Right atrium auricular region (tissue), 2 donors: ENCODE measurements at regions not wholly inside any gene's neighbourhood (a gene's known extent, or its start where the extent isn't known, plus 50 kb on each side); places are given as distances from the start of the nearest gene placed in this dataset.

Experiments
- DNase-seq: peaks from one replicate; pipeline ENCODE4 v3.0.0-alpha.2; 2019; ENCODE audit warnings: low spot score
- H3K27ac ChIP-seq, 2 donors: fragments of 200-600 bp; sonication (generic); 1 replicate in 1 of 2; 2 replicates in 1 of 2; pipeline ENCODE4 v1.5.1; 2016 to 2019
- H3K27me3 ChIP-seq, 2 donors: fragments of 200-600 bp; sonication (generic); one replicate each; pipeline versions ENCODE4 v1.5.1 to v1.6.0; 2017 to 2019
- H3K36me3 ChIP-seq: fragments of 200-600 bp; sonication (generic); one replicate; pipeline ENCODE4 v1.5.1; 2016
- H3K4me1 ChIP-seq, 2 donors: fragments of 200-600 bp; sonication (generic); one replicate each; pipeline versions ENCODE4 v1.5.1 to v1.6.0; 2017 to 2019
- H3K4me3 ChIP-seq, 2 donors: fragments of 200-600 bp; sonication (generic); 1 replicate in 1 of 2; 2 replicates in 1 of 2; pipeline ENCODE4 v1.5.1; 2017 to 2019; ENCODE audit warnings: mild to moderate bottlenecking in 1 of 2, moderate library complexity in 1 of 2
- H3K9me3 ChIP-seq, 2 donors: fragments of 200-600 bp; sonication (generic); one replicate each; pipeline ENCODE4 v1.5.1; 2019
- TF ChIP-seq, protein P1 (sequence below), 2 donors: fragments of 200-600 bp; sonication (generic); IDR thresholded peaks; one replicate each; pipeline ENCODE4 v1.5.1; 2019; ENCODE audit warnings: antibody characterized with exemption in 2 of 2

DNA sequence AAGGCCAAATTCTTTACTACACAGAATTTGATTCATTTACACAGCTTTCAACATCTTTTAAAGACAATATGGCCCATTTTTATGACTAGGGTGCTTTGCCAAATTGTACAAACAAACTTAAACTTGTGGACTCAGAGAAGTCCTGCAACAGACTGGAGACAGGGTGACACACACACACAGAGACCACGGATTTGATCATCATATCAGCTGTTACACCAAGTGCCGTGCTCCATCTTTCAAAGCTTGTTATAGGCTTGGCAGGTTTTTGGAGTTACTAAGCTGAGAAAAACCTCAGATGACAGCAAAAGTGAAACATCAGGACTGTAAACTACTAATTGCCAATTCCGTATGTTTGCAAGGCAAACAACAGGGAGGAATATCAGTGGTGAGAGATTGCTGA, 811.7 kb downstream of the GALC start:
- Histone ChIP-seq H3K4me3 (no peak overlapping the region), H3K9me3 (no peaks in the 10 kb centered on the region), H3K27me3 (no peaks in the 10 kb centered on the region), H3K36me3 (no peaks in the 10 kb centered on the region), H3K4me1 (no peaks in the 10 kb centered on the region), H3K27ac (no peak overlapping the region)
- TF ChIP-seq, protein P1, sequence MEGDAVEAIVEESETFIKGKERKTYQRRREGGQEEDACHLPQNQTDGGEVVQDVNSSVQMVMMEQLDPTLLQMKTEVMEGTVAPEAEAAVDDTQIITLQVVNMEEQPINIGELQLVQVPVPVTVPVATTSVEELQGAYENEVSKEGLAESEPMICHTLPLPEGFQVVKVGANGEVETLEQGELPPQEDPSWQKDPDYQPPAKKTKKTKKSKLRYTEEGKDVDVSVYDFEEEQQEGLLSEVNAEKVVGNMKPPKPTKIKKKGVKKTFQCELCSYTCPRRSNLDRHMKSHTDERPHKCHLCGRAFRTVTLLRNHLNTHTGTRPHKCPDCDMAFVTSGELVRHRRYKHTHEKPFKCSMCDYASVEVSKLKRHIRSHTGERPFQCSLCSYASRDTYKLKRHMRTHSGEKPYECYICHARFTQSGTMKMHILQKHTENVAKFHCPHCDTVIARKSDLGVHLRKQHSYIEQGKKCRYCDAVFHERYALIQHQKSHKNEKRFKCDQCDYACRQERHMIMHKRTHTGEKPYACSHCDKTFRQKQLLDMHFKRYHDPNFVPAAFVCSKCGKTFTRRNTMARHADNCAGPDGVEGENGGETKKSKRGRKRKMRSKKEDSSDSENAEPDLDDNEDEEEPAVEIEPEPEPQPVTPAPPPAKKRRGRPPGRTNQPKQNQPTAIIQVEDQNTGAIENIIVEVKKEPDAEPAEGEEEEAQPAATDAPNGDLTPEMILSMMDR (IDR thresholded peaks at IDR 0.05): no peak
- no peak for DNase-seq

DNA sequence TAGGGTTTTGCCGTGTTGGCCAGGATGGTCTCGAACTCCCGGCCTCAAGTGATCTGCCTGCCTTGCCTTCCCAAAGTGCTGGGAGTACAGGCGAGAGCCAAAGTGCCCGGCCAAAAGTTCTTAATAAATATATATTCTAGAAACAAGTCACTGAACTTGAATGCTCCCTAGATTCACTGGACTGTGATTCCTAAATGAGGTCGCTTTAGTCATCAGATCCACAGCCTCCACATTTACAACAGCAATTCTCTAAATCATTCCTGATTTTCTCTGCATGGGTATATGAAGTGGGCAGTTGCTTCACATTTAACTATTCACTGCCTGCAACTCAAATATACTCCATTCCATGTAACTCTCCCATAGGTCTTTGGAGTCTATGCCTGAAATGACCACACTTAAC, 813.0 kb downstream of the GALC start:
- no peak for DNase-seq
- no peak overlapping the region for H3K4me3 ChIP-seq
- H3K27me3 ChIP-seq: no peaks in the 10 kb centered on the region
- no peaks in the 10 kb centered on the region for H3K9me3 ChIP-seq
- TF ChIP-seq, protein P1 (IDR thresholded peaks at IDR 0.05): no peak
- H3K36me3 ChIP-seq: no peaks in the 10 kb centered on the region
- no peaks in the 10 kb centered on the region for H3K4me1 ChIP-seq
- H3K27ac ChIP-seq: no peak overlapping the region

DNA sequence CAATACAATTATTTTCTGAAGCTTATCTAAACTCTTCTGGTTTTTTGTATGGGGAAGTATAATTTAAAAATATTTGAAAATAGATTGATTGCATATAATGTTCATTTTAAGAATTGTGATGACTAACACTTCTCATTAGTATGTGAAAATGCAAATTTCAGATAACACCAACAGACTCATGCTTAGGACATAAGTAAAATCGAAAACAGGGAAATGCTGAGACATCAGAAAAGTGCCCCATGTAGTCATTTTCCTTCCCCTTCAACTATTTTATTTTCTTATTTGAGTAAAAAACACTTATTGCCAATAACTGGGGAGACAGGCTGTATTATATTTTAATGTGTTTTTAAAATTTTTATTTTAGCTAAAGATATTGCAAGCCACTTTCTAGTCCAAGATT, 814.7 kb downstream of the GALC start:
- TF ChIP-seq, protein P1 (IDR thresholded peaks at IDR 0.05): no peak
- Histone ChIP-seq H3K27me3 (no peaks in the 10 kb centered on the region), H3K4me1 (no peaks in the 10 kb centered on the region), H3K9me3 (no peaks in the 10 kb centered on the region), H3K36me3 (no peaks in the 10 kb centered on the region), H3K27ac (no peak overlapping the region), H3K4me3 (no peak overlapping the region)
- DNase-seq: no peak

DNA sequence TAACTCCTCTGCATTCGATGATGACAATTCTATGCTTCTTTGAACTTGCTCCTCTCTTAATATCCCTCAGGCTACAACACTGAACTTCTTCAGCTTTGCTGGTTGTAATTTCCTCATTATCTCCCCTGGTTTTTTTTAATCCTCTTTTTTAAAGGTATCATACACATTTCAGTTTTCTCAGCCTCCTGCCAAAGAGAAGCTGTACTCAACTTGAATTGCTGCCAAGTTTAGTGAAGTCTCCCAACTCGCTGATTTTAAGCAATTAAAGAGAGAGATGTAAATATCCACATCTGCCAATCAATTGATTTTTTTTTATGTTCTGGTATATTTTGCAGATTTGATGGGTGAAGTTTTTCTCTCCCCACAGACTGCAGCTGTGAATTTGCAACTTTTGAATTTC, 817.8 kb downstream of the GALC start:
- Histone ChIP-seq H3K27me3 (no peaks in the 10 kb centered on the region), H3K4me1 (no peaks in the 10 kb centered on the region), H3K27ac (no peak overlapping the region), H3K4me3 (no peak overlapping the region), H3K36me3 (no peaks in the 10 kb centered on the region), H3K9me3 (no peaks in the 10 kb centered on the region)
- TF ChIP-seq, protein P1 (IDR thresholded peaks at IDR 0.05): no peak
- no peak for DNase-seq

DNA sequence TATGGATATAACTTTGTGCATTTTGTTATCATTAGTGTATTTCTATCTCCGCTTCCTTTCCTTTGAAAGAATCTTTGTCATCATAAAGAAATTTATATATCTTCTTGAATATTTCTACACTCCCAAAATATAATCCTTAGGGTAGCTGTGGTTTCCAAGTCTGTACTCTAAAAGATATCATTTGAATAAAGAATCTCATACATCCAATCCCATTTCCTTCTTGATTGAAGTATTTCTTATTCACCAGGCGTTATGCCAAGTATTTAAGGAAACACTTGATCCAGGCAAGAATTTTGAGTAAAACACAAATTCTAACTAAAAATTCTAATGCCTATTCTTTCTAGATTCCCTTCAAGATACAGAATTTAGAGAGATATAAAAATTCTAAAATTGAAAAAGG, 821.8 kb downstream of the GALC start:
- DNase-seq: no peak
- no peaks in the 10 kb centered on the region for H3K9me3 ChIP-seq
- H3K36me3 ChIP-seq: no peaks in the 10 kb centered on the region

DNA sequence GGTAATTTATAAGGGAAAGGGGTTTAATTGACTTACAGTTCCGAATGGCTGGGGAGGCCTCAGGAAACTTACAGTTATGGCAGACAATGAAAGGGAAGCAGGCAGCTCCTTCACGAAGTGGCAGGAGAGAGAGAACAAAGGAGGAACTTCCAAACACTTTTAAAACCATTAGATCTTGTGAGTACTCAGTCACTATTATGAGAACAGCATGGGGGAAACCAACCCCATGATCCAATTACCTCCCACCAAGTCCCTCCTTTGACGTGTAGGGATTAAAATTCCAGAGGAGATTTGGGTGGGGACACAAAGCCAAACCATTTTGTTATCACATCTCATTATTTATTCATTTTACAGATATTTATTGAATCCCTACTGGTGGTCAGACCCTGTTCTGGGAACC, 822.8 kb downstream of the GALC start:
- Histone ChIP-seq H3K27me3 (no peaks in the 10 kb centered on the region), H3K27ac (no peak overlapping the region), H3K36me3 (no peaks in the 10 kb centered on the region), H3K4me1 (no peaks in the 10 kb centered on the region), H3K9me3 (no peaks in the 10 kb centered on the region), H3K4me3 (no peak overlapping the region)
- DNase-seq: no peak
- TF ChIP-seq, protein P1 (IDR thresholded peaks at IDR 0.05): no peak

More for the DNA sequence above, 821.8 kb downstream of the GALC start:
- TF ChIP-seq, protein P1 (IDR thresholded peaks at IDR 0.05): no peak
- Histone ChIP-seq H3K27me3 (no peaks in the 10 kb centered on the region), H3K27ac (no peak overlapping the region), H3K4me1 (no peaks in the 10 kb centered on the region), H3K4me3 (no peak overlapping the region)
